ENCODE measurements at regions not wholly inside any gene's neighbourhood (a gene's known extent, or its start where the extent isn't known, plus 50 kb on each side); places are given as distances from the start of the nearest gene placed in this dataset.
"Not testable (repeated sequence)": the region's sequence is repeated elsewhere in the genome, so short reads cannot be mapped to it uniquely, and the experiment has no call there.

GRCh38 chr17:68135141-68135887 is 99.8 kb downstream of the KPNA2 start:
- no peak for DNase-seq (ENCODE audit: low read depth in 2 of 2, low spot score in 1 of 2)

GRCh38 chr17:68141050-68141449 is 105.5 kb downstream of the KPNA2 start:
- DNase-seq (ENCODE audit: low read depth in 2 of 2, low spot score in 1 of 2) = no peak

- DNase-seq (ENCODE audit: low read depth in 2 of 2, low spot score in 1 of 2) = no peak
These were observed 105.2 kb upstream of the AMZ2 start for GRCh38 chr17:68142595-68142994.

GRCh38 chr17:68143425-68143824 is 104.4 kb upstream of the AMZ2 start:
- no peak for DNase-seq (ENCODE audit: low read depth in 2 of 2, low spot score in 1 of 2)

- DNase-seq (ENCODE audit: low read depth in 2 of 2, low spot score in 1 of 2) = no peak
These were observed 102.8 kb upstream of the AMZ2 start for GRCh38 chr17:68145088-68145487.

- no peak for DNase-seq (ENCODE audit: low read depth in 2 of 2, low spot score in 1 of 2)
These were observed 98.9 kb upstream of the AMZ2 start for GRCh38 chr17:68148936-68149335.

- DNase-seq (ENCODE audit: low read depth in 2 of 2, low spot score in 1 of 2) = no peak
These were observed 95.7 kb upstream of the AMZ2 start for GRCh38 chr17:68152161-68152571.

GRCh38 chr17:68155692-68156091 is 92.2 kb upstream of the AMZ2 start:
- no peak for DNase-seq (ENCODE audit: low read depth in 2 of 2, low spot score in 1 of 2)

GRCh38 chr17:68161644-68162428 is 86.0 kb upstream of the AMZ2 start:
- no peak for DNase-seq (ENCODE audit: low read depth in 2 of 2, low spot score in 1 of 2)

- DNase-seq (ENCODE audit: low read depth in 2 of 2, low spot score in 1 of 2) = not testable (repeated sequence)
These were observed 79.3 kb upstream of the AMZ2 start for GRCh38 chr17:68168273-68169164.

GRCh38 chr17:68169165-68169821 is 78.5 kb upstream of the AMZ2 start:
- DNase-seq (ENCODE audit: low read depth in 2 of 2, low spot score in 1 of 2) = not testable (repeated sequence)

- DNase-seq (ENCODE audit: low read depth in 2 of 2, low spot score in 1 of 2) = no peak
These were observed 78.0 kb upstream of the AMZ2 start for GRCh38 chr17:68169840-68170239.

- no peak for DNase-seq (ENCODE audit: low read depth in 2 of 2, low spot score in 1 of 2)
These were observed 77.6 kb upstream of the AMZ2 start for GRCh38 chr17:68170246-68170645.

GRCh38 chr17:68172461-68172954 is 75.3 kb upstream of the AMZ2 start:
- DNase-seq (ENCODE audit: low read depth in 2 of 2, low spot score in 1 of 2) = peak in 1 of 2 donors; percentile 58

- DNase-seq (ENCODE audit: low read depth in 2 of 2, low spot score in 1 of 2) = no peak
These were observed 72.4 kb upstream of the AMZ2 start for GRCh38 chr17:68175416-68175815.

GRCh38 chr17:68175905-68176304 is 71.9 kb upstream of the AMZ2 start:
- no peak for DNase-seq (ENCODE audit: low read depth in 2 of 2, low spot score in 1 of 2)

GRCh38 chr17:68176718-68177117 is 71.1 kb upstream of the AMZ2 start:
- DNase-seq (ENCODE audit: low read depth in 2 of 2, low spot score in 1 of 2) = no peak

- no peak for DNase-seq (ENCODE audit: low read depth in 2 of 2, low spot score in 1 of 2)
These were observed 69.0 kb upstream of the AMZ2 start for GRCh38 chr17:68178831-68179230.

GRCh38 chr17:68179236-68179925 is 68.5 kb upstream of the AMZ2 start:
- DNase-seq (ENCODE audit: low read depth in 2 of 2, low spot score in 1 of 2) = no peak

- no peak for DNase-seq (ENCODE audit: low read depth in 2 of 2, low spot score in 1 of 2)
These were observed 67.9 kb upstream of the AMZ2 start for GRCh38 chr17:68179926-68180285.

GRCh38 chr17:68182011-68182306 is 65.9 kb upstream of the AMZ2 start:
- no peak for DNase-seq (ENCODE audit: low read depth in 2 of 2, low spot score in 1 of 2)

All from stimulated activated CD8-positive, alpha-beta memory T cell treated with anti-CD3 and anti-CD28 coated beads, Interleukin-4, amount 100 ng/mL, for 4 hours (primary cell).